ENCODE measurements at regions not wholly inside any gene's neighbourhood (a gene's known extent, or its start where the extent isn't known, plus 50 kb on each side); places are given as distances from the start of the nearest gene placed in this dataset.

- Histone ChIP-seq H3K4me3 (replicated peaks in 1 of 3; ENCODE audit: insufficient read depth in 1 of 3, low read depth in 2 of 3, low read length in 3 of 3) (no peak overlapping the region), H3K9me3 (ENCODE audit: low read length) (no peaks in the 10 kb centered on the region), H2AFZ (ENCODE audit: low read length) (no peak overlapping the region), H4K20me1 (ENCODE audit: insufficient read depth, low read length) (no peaks in the 10 kb centered on the region), H3K79me2 (ENCODE audit: insufficient read depth, low read length) (no peaks in the 10 kb centered on the region), H3K36me3 (replicated peaks in 1 of 2; ENCODE audit: control insufficient read depth in 1 of 2, insufficient read depth in 2 of 2, low read length in 2 of 2) (no peaks in the 10 kb centered on the region), H3K27ac (ENCODE audit: extremely low read length, insufficient read depth, low read length) (no peak overlapping the region), H3K27me3 (ENCODE audit: control insufficient read depth in 1 of 2, insufficient read depth in 2 of 2, low read length in 2 of 2) (no peaks in the 10 kb centered on the region), H3K9ac (ENCODE audit: insufficient read depth, low read depth, low read length) (no peak overlapping the region), H3K4me2 (ENCODE audit: low read depth, low read length) (no peak overlapping the region), H3K4me1 (ENCODE audit: insufficient read depth, low read length) (no peaks in the 10 kb centered on the region)
- ATAC-seq, result no peak
- intact Hi-C loops (cut with micrococcal nuclease; ENCODE audit: unreplicated experiment) (no loop called here), in situ Hi-C loops (cut with HindIII; ENCODE audit: extremely low pct_ligation_motif_present, low pct_unique_long_range_greater_than_20kb) (no loop called here)
- ChIA-PET CTCF (ENCODE audit: low intra/inter-chr PET ratio, low total read pairs) (no interaction called here), POLR2A (no interaction called here)
- FAIRE-seq, result no peak
- TF ChIP-seq MTERF4 (CRISPR knock-in tag; IDR thresholded peaks at IDR 0.05) (no peak), CENPT (CRISPR knock-in tag; IDR thresholded peaks at IDR 0.05; ENCODE audit: low read depth) (no peak), SP140L (CRISPR knock-in tag; IDR thresholded peaks at IDR 0.05; ENCODE audit: borderline replicate concordance) (no peak), TAF15 (IDR thresholded peaks at IDR 0.05; ENCODE audit: low read depth, low read length, poor library complexity, severe bottlenecking) (no peak), GLMP (CRISPR knock-in tag; IDR thresholded peaks at IDR 0.05; ENCODE audit: borderline replicate concordance) (no peak), SYNCRIP (IDR thresholded peaks at IDR 0.05; ENCODE audit: insufficient read depth, low read depth, low read length) (no peak), CREB1 (IDR thresholded peaks at IDR 0.05) (no peak), CREB1 (CRISPR knock-in tag; IDR thresholded peaks at IDR 0.05) (no peak), CENPX (CRISPR knock-in tag; IDR thresholded peaks at IDR 0.05) (no peak), TMF1 (CRISPR knock-in tag; IDR thresholded peaks at IDR 0.05; ENCODE audit: low read depth) (no peak), MATR3 (CRISPR knock-in tag; IDR thresholded peaks at IDR 0.05) (no peak), ZBTB21 (CRISPR knock-in tag; IDR thresholded peaks at IDR 0.05) (no peak), THAP9 (CRISPR knock-in tag; IDR thresholded peaks at IDR 0.05; ENCODE audit: borderline replicate concordance) (no peak), POGZ (CRISPR knock-in tag; IDR thresholded peaks at IDR 0.05) (no peak), CBX2 (IDR thresholded peaks at IDR 0.05; ENCODE audit: low read depth, low read length) (no peak), CBX2 (CRISPR knock-in tag; IDR thresholded peaks at IDR 0.05; ENCODE audit: low read depth) (no peak), FUBP1 (CRISPR knock-in tag; IDR thresholded peaks at IDR 0.05; ENCODE audit: borderline replicate concordance) (no peak), ZNF264 (CRISPR knock-in tag; IDR thresholded peaks at IDR 0.05) (no peak)
- no TSS peak for BruUV-seq (replicated peaks)
- no peak for DNase-seq (ENCODE audit: low spot score)
- 0% methylated on average over 1 of the region's 1 CpG for WGBS (ENCODE audit: low lambda C conversion rate)
Measured at GRCh38 chr18:66346833-66347588, 256.9 kb downstream of the CDH19 start.
